ENCODE measurements at regions not wholly inside any gene's neighbourhood (a gene's known extent, or its start where the extent isn't known, plus 50 kb on each side); places are given as distances from the start of the nearest gene placed in this dataset.

DNA sequence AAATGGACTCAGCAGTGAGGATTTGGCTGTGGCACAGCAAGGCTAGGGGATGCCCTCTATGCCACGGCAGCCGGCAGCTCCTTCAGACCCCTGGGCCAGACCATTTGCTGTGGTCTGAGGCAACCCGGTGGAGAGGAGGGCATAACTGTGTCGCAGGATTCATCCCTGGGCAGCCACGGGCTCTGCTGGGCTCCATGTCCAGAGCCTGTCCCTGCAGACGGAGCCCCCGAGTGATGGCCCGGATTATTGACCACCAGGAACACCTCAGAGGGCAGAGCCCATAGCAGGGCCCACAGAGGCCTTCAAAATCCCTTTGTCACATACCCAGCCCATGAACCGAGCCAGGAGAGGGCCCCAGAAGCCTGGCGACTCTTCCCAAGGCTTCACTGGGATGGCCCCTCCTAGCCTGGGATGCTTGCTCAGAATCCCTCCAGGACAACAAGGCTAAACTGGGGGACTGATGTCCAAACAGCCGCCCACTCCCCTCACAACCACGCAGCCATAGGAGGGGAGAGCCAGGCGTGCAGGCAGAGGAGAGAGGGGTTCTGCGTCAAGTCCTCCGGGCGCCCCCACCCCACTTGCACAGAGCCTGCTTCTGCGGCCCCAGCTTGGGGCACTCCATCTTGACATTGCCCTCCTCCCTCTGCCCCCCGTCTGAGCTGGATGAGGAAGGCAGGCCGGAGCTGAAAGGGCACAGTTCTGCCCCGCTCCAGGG lies 68.2 kb upstream of the AFDN start:
- TF ChIP-seq CTCF (IDR thresholded peaks at IDR 0.05; ENCODE audit: insufficient read depth, low read length, poor library complexity, severe bottlenecking) (no peak), EZH2phosphoT487 (conservative IDR thresholded peaks at IDR 0.05; ENCODE audit: low read length) (no peak)
